Left lung (tissue), 4 donors: ENCODE measurements at regions not wholly inside any gene's neighbourhood (a gene's known extent, or its start where the extent isn't known, plus 50 kb on each side); places are given as distances from the start of the nearest gene placed in this dataset.

Source experiments
- ATAC-seq: fragments of 200-7000 bp; cut with Tn5 transposase; one replicate; pipeline ENCODE4 v1.9.1; 2020; ENCODE audit warnings: moderate library complexity
- DNase-seq, 4 donors: peaks; one replicate each; pipeline ENCODE4 v3.0.0-alpha.2; 2013 to 2020
- H3K27ac ChIP-seq, 2 donors: fragments of 200-600 bp; sonication (generic) in 1 of 2; one replicate each; pipeline versions ENCODE4 v1.5.0 to v1.8.0; 2020 to 2021
- H3K27me3 ChIP-seq, 2 donors: fragments of 200-600 bp; sonication (generic) in 1 of 2; one replicate each; pipeline versions ENCODE4 v1.5.0 to v1.8.0; 2020 to 2021
- H3K36me3 ChIP-seq, 2 donors: fragments of 200-600 bp; sonication (generic) in 1 of 2; one replicate each; pipeline versions ENCODE4 v1.5.0 to v1.8.0; 2020 to 2021
- H3K4me1 ChIP-seq, 2 donors: fragments of 200-600 bp; one replicate each; pipeline ENCODE4 v1.8.0; 2021
- H3K4me3 ChIP-seq, 2 donors: fragments of 200-600 bp; sonication (generic) in 1 of 2; one replicate each; pipeline versions ENCODE4 v1.5.0 to v1.8.0; 2020 to 2021; ENCODE audit warnings: mild to moderate bottlenecking in 1 of 2
- H3K9me3 ChIP-seq, 2 donors: fragments of 200-600 bp; sonication (generic) in 1 of 2; one replicate each; pipeline versions ENCODE4 v1.5.0 to v1.8.0; 2020 to 2021
- CTCF ChIP-seq, 2 donors: fragments of 200-600 bp; sonication (generic) in 1 of 2; IDR thresholded peaks; one replicate each; pipeline versions ENCODE4 v1.5.0 to v1.8.0; 2021; ENCODE audit warnings: antibody characterized with exemption in 2 of 2
- intact Hi-C, 2 donors: fragments of 100-400 bp; cut with DNase I; formaldehyde crosslinking; loops; one replicate each; pipeline versions ENCODE4 v1.11.2 to v1.14.2; 2022
- donor health status: DM: no; HTN: yes; CAD: no.
- donor health status: DM: no; HTN: no; CAD: no.

DNA sequence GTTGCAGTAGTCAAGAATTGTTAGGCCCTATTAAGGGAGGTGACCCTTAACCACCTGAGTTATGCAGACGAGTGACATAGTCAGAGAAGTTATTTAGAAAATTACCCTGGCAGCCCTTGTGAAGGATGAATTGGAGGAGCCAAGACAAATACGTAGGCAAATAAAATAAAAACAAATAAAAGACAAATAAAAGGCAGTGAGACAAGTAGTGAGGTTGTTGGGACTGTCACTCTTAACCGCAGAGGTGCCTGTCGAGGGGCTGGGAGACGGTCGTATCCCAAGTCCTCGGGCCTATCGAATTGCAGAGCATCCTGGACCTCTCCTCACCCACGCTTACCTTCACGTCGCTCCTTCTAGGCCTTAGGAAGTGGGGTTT is 58.0 kb upstream of the ZC4H2 start:
- no peaks in the 10 kb centered on the region for H3K36me3 ChIP-seq
- peak in 1 of 4 donors; percentile 13 for DNase-seq

More for the DNA sequence above, 58.0 kb upstream of the ZC4H2 start:
- peak; percentile 19 for ATAC-seq
- Histone ChIP-seq H3K4me3 (peak overlapping the region; percentile 28 to 40), H3K4me1 (no peaks in the 10 kb centered on the region), H3K9me3 (no peaks in the 10 kb centered on the region), H3K27ac (no peak overlapping the region), H3K27me3 (peaks cover 0 to 17% of the 10 kb centered on the region in 2 donors)
- no peak for TF ChIP-seq CTCF (IDR thresholded peaks at IDR 0.05)
- intact Hi-C loops, result no loop called here
